ENCODE measurements at regions not wholly inside any gene's neighbourhood (a gene's known extent, or its start where the extent isn't known, plus 50 kb on each side); places are given as distances from the start of the nearest gene placed in this dataset.

DNA sequence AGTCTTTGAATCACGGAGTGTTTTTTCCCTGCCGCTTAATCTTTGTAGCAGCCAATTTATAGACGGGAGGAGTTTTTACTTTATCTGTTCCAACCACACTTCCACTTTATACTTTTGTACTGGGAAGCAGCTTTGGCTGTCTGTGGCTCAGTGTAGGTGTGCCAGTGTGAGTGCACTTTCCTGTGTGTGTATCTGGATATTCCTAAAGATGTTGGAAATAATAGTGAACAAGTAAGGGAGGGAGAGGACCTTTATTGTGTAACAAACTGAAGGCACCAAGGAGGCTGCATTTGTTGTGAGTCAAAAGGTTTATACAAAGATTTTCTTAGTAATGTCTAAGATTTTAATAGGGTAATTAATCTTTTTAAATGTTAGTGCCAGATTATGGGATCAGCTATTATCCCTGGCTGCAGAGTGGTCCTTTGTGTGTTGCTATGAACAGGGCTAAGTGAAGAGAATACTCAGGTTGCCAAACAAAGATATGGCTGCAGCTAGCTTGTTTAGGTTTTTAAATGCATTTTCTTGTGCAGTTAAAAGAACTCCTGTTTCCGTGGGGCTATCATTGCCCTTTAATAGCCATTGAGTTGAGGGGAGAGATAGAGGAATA is 226.3 kb downstream of the RNF144B start:
- no peak for TF ChIP-seq EZH2phosphoT487 (IDR thresholded peaks at IDR 0.05; ENCODE audit: borderline replicate concordance, low read length)
- TF ChIP-seq, protein P1, sequence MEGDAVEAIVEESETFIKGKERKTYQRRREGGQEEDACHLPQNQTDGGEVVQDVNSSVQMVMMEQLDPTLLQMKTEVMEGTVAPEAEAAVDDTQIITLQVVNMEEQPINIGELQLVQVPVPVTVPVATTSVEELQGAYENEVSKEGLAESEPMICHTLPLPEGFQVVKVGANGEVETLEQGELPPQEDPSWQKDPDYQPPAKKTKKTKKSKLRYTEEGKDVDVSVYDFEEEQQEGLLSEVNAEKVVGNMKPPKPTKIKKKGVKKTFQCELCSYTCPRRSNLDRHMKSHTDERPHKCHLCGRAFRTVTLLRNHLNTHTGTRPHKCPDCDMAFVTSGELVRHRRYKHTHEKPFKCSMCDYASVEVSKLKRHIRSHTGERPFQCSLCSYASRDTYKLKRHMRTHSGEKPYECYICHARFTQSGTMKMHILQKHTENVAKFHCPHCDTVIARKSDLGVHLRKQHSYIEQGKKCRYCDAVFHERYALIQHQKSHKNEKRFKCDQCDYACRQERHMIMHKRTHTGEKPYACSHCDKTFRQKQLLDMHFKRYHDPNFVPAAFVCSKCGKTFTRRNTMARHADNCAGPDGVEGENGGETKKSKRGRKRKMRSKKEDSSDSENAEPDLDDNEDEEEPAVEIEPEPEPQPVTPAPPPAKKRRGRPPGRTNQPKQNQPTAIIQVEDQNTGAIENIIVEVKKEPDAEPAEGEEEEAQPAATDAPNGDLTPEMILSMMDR (IDR thresholded peaks at IDR 0.05; ENCODE audit: low read depth, low read length, poor library complexity, severe bottlenecking), result no peak
